HS-5 (cell line): ENCODE measurements at regions not wholly inside any gene's neighbourhood (a gene's known extent, or its start where the extent isn't known, plus 50 kb on each side); places are given as distances from the start of the nearest gene placed in this dataset.

Source experiments
- DNase-seq: peaks from one replicate; pipeline ENCODE4 v3.0.0-alpha.2; 2012; ENCODE audit warnings: low read depth

DNA sequence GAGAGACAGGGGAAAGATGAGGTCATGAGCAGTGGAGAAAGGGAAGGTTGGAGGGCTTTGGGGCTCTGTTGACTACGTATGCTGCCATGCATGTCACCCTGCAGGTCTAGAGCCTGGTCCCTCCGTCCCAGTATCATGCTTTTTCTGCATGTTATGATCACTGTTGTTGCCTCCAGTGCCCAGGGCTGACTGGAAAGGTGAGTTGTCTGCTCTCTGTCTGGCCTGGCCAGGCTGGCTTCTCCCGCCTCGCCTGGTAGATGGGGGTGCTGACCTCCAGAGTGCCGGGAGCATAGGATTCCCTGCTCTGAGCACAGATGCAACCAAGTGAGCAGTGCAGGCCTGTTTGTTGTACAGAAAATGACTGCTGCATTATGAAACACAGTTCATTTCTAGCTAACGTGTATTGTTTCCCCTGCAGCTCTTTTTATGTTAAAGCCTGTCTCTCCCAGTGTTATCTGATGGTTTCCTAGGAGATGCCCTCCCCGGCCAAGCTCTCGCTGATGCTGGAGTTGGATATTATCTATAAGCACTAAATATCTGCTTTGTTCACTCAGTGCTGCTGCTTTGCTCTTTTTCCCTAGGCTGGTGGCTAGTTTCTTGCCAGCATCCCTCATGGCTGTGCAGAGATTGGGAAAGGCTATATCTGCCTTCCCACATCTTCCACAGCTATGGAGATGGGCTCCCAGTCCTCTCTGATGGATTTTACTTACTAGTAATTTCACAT is 158.2 kb downstream of the TDRD15 start:
- no peak for DNase-seq

GRCh38 chr2:21282515-21282898 is 158.7 kb downstream of the TDRD15 start:
- DNase-seq, result no peak

DNA sequence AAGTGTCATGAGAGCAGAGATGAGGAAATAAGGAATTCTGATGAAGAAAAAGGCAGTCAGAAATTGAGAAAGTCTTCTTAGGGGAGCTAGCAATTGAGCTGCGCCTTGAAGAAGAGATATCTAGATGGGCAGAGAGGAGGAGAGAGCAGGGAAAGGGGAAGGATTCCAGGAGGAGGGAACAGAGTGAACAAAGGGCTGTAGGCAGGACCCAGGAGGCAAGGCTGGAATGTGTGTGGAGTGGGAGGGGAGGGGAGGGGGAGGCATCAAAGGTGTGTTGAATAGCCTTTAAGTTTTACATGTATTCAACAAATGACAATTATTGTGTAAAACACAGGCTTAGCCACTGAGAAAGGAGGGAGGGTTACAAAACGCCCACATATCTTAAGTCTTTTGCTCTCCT is 164.5 kb downstream of the TDRD15 start:
- no peak for DNase-seq

DNA sequence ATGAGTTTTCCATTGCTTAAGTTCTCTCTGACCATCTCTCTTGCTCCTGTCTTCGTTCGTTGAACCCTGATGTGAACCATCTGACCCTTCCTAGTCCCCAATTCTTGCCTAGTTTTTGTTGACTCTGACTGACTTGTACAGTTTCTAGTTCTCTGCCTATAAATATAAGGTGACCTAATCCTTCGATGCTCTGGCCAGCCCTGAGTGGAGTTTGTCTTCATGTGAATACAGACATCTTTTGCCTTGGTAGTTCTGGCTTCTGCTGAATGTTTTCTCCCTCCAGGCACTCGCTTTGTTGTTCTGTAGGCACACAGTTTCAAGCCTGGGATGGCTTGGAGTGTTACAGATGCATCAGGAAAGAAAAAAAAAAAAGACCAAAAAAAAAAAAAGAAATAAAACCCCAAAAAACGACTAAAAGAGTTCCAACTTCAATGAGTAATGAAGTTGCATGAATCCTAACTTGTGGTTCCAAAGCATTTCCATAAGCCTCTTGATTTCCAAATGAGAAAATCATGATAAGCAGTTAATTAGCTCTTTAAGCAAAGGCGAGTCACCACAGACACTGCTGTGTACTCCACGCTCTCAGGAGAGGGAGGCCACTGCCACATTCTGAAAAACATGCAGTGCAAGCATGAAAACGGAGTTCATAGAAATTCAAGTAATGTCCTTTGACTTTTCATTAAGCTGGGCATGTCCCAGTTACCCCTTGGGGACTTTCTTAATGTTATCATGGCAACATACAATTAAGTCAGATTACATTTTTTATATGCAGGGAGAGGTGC is 165.2 kb downstream of the TDRD15 start:
- DNase-seq, result no peak

DNA sequence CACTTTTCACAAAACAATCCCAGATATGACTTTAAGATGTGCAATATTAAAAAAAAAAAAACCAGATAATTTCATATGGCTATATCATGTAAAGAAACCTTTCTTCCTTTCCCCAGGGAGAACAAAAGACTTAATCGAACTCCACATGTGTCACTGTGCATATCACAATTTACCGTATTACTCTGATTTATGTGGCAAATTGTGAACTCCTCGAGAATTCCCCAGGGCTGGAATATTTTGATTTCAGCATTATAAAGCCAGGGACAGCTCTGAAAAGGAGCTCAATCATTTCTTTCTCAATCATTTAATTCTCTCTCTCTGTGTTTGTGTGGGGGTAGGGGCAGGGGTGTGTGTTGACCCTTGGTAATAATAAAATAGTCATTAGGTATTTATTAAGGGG is 165.8 kb downstream of the TDRD15 start:
- no peak for DNase-seq

GRCh38 chr2:21289989-21290388 is 166.2 kb downstream of the TDRD15 start:
- no peak for DNase-seq

- no peak for DNase-seq
Measured at GRCh38 chr2:21291426-21291825, 167.7 kb downstream of the TDRD15 start.

DNA sequence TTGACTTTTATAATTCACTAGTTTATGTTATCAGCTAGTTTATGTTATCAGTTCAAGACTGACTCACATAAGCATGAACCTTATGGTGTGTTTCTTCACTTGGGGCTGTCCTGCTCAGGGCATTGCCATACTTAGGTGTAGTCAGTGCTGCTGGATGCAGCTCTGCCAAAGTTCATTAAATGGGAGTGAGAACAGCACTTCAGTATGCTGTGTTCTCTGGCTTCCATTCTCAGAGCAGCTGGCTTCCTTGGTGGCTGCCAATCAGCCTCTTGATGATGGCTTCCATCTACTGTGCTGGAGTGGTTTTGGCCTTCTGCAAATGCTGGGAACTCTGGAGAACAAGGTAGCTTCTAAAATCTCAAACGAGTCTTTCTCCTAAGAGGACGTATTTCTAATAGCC is 170.7 kb downstream of the TDRD15 start:
- no peak for DNase-seq

GRCh38 chr2:21299411-21299810 is 175.6 kb downstream of the TDRD15 start:
- no peak for DNase-seq

- no peak for DNase-seq
Measured at GRCh38 chr2:21301871-21302455, 178.2 kb downstream of the TDRD15 start.

DNA sequence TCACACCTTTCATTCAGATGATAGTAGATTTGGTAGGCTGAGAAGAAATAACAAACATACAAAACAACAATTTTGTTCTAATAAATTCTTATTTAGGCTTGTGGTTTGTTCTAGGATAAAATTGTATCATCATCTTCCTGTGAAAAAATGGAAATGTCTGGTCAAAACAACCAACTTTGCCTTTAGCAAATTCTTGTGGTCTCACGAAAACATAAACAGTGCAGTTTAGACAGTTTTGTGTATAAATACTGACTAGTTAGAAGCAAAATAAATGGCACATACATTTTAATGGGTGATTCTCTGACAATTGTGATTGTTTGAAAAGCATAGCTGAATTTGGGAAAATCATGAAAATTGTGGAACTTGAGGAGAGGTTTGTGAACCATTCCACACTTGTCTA is 180.1 kb downstream of the TDRD15 start:
- DNase-seq, result no peak

GRCh38 chr2:21305581-21305980 is 181.8 kb downstream of the TDRD15 start:
- no peak for DNase-seq

- DNase-seq, result no peak
Measured at GRCh38 chr2:21306235-21306634, 182.5 kb downstream of the TDRD15 start.

GRCh38 chr2:21307037-21307436 is 183.3 kb downstream of the TDRD15 start:
- no peak for DNase-seq

DNA sequence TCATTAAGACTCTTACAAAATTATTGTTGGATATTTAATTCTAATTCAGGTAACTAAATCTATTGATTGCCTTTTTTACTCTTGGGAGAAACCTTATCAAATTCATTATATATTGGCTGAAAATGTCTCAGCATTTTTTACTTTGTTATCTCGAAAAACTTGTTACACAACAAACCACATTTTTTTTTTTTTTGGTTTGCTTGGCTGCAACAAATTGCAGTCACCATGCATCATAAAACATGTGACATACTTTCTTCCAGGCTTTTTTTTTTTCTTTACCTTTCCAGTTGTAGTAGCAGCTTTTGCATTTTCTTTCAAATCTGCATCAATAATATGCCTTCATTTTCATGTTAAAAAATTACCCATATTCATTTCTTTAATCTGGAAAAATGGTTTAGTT is 186.7 kb downstream of the TDRD15 start:
- DNase-seq, result no peak

DNA sequence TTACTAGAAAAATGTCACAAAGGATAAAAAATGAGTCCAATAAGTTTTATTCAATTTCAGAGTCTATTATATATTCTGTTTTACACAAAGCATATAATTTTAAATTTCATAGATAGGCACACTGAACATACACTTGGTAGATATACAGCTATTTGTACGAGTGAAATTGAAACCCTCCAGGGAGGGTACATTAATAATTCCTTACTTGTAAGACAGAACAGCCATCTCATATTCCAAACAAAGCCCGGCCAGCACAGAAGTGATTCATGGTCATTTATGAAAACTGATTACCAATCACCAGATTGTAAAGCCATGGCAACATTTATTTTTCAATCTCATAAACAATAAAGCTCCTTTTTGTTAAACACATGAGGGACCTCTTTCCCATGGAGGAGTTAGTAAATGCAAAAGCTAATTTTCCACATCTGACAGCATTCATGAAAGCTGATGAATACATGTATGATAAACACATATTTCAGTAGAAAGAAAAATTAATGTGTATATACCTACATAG is 190.6 kb downstream of the TDRD15 start:
- no peak for DNase-seq

DNA sequence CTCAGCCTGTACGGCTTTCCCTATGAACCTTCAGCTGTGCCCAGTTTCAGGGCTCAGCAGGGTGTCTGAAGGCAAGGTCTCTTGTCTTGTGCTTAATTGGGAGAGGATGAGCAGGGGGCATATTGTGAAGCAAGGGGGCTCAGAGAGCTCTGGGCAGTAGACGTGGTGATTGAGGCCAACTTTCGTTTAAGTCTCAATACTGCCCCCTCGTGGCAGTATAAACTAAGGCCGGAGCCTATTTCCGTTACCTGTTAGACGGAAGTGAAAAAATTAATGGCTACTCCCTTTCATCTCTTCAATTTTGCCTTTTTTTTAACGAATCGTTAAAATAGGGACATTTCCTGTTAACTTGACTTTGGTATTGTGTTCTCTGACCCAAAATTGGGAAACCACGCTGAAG is 193.4 kb downstream of the TDRD15 start:
- DNase-seq, result no peak

- no peak for DNase-seq
Measured at GRCh38 chr2:21318263-21318662, 194.5 kb downstream of the TDRD15 start.

DNA sequence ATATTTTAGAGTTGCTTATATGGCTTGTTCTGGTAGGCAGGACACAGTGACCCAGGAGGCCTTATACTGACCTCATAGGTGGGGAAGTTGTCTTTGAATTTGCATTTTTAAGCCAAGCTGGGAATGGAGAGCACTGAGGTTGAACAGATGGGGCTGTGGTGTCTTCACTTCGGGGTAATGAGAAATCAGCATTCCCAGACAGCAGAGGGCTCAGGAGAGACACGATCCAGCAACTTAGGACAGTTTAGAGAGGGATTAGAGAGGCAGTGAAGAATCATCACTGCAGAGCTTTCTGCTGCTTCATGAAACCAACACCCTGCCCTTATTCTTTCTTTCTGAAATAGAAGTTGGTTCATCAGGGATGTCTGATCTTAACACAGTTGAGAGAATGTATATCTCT is 202.4 kb downstream of the TDRD15 start:
- no peak for DNase-seq

DNA sequence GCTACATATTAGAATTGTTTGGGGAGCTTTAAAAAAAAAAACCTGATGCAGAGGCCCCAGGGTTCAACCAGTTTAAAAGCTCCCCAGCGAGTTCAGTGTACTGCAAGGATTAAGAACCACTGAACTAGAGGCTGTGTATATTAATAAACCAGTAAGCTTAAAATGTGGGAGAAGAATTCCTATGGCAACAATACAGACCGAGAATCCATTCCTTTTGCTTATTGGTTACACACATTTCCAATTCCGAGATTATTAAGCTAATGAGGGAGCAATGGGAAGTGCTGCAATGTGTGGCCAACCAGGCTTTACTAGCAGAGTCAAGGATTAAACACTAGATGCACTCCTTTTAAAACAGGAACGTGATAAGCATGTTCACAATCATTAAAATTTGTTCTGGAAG is 204.4 kb downstream of the TDRD15 start:
- DNase-seq, result no peak

- DNase-seq, result no peak
Measured at GRCh38 chr2:21330786-21331391, 207.1 kb downstream of the TDRD15 start.

GRCh38 chr2:21331625-21332370 is 208.0 kb downstream of the TDRD15 start:
- no peak for DNase-seq
